ENCODE measurements at regions not wholly inside any gene's neighbourhood (a gene's known extent, or its start where the extent isn't known, plus 50 kb on each side); places are given as distances from the start of the nearest gene placed in this dataset.

DNA sequence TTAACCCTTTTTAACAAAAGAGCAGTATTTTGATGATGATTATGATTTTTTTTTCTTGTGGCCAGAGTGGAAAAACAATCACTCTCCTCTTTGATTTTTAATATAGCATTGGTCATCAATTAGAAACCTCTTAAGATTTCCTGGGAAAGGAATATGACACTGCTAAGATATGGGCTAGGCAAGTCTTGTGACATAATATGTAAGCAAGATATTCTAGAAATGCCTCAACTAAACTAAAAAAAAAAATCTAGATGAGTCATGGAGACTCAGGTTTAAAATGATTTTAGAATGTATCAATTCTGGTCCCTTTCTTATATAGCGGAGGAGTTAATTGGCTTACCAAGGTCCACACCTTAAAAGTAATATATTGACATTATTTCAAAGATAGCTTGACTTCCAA is 60.3 kb upstream of the JUN start:
- no peak for TF ChIP-seq TCF12 (IDR thresholded peaks at IDR 0.05; ENCODE audit: low read depth)
- TF ChIP-seq CEBPB (IDR thresholded peaks at IDR 0.05) = no peak
- TF ChIP-seq TAF1 (IDR thresholded peaks at IDR 0.05; ENCODE audit: low read depth) = no peak
- TF ChIP-seq RAD21 (IDR thresholded peaks at IDR 0.05; ENCODE audit: low read depth) = no peak

Data from Ishikawa (cell line).